Activated effector memory CD4-positive, alpha-beta T cell treated with anti-CD3 and anti-CD28 coated beads, Interleukin-2, amount 50 U/mL, for 16 hours (primary cell): ENCODE measurements at regions not wholly inside any gene's neighbourhood (a gene's known extent, or its start where the extent isn't known, plus 50 kb on each side); places are given as distances from the start of the nearest gene placed in this dataset.

Experiments used
- DNase-seq: peaks from one replicate; pipeline ENCODE4 v3.0.0-alpha.2; 2020

DNA sequence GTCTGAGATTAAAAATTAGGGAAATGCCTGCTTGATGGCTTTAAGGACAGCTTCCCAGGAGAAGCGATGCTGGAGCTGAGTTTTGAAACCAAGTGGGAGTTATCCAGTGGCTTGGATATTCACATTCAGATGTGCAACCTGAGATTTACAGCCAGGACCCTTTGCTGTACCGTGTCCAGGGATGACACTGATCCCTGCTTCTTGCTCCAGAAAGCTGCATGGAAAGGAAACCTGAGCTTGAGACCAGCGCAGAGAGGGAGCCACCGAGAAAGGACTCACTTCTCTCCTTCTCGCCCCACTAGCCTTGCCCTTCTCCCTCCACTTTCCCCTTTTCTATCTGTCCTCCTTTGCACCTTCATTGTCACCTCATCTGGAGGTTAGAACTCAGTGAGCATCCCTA is 254.5 kb upstream of the PPARGC1A start:
- DNase-seq = no peak

DNA sequence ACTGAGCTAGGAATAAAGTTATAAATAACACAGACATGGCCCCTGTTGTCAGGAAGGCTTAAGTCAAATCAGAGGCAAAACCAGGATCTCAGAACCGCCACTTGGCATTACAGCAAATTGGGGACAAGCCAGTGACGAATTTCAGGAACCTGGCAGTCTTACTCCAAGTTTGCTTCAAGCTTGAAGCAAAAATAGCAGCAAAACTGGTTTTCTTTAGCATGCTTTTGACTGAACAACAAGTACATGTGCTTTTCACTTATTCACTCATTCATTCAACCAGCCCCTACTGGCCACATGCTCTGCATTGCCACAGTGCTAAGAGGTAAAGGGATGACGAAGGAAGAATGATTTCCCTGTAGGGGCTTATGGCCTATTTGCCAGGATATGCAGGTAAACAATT is 253.9 kb upstream of the PPARGC1A start:
- DNase-seq = no peak

DNA sequence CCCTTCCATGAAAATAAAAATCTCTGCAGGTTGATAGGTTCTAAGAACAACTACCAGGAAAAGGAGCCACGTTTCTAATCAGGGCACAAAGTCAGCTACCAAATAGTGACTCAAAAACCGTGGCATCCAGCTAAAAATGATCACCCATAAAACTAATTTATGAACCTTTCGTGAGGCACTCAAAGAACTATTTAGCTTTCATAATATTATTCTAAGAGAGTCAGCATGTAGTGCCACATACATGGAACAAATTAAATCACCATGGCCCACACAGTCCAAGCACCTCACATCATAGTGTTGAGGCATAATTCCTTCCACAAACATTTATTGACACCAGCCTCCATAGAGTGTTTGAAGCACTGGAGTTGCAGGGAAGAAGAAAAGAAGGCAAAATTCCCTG is 252.0 kb upstream of the PPARGC1A start:
- DNase-seq = no peak

DNA sequence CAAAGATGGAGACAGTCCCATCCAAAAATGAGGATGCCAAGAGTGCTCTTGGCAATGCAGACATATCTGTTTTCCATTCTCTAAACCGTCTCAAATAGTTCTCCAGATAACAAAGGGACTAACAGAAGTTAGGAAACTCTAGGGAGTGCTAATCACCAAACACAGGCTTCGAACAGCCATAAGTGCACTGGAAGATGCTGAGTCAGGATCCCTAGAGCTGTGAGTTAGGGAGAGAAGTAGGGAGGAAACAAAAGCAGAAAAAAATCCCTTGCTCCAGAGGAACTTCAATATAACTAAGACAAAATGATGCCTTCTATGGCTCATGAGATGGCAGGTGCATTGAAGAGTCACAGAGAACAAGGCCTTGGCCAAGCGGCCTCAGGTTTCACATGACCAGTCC is 251.0 kb upstream of the PPARGC1A start:
- DNase-seq = no peak

DNA sequence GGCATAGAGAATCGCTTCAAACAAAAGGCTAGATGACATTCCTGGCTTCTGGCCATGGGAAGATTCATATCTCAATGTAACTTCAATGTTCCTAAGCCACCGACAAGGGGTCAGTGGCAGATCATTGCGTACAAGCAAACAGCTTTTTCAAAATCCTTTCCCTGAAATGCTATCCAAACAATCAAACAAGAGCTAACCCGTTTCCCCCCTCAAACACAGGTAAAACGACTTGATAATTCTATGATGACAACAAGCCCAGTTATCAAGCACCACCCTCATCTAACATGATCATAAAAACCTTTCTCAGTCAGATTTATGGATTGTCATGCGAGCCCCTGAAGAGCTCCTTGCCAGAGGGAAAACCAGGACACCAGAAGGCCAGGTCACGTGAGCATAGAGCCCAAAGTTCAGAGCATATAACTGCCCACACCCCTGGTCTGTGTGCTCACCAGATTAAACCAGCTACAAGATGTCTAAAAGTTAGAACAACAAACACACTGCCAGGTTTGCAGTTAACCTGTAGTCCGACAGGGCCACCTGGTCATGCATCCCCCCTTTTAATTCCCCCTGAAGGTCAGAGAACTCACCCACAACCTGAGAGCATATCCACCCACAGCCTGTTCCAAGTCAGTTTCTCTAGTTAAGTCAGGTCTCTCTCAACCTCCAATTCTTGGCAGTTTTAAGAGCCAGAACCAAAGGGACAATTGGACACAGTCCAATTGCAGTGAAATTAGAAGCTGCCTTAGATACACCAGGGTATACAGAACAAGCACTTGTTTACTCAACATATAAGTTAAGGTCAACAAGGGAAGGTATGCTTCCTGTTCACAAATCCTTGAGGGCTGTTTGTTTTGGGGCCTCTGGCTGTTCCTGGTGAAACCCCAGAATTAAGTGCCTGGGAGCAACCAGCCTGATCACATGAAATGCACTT is 248.1 kb upstream of the PPARGC1A start:
- DNase-seq = no peak

DNA sequence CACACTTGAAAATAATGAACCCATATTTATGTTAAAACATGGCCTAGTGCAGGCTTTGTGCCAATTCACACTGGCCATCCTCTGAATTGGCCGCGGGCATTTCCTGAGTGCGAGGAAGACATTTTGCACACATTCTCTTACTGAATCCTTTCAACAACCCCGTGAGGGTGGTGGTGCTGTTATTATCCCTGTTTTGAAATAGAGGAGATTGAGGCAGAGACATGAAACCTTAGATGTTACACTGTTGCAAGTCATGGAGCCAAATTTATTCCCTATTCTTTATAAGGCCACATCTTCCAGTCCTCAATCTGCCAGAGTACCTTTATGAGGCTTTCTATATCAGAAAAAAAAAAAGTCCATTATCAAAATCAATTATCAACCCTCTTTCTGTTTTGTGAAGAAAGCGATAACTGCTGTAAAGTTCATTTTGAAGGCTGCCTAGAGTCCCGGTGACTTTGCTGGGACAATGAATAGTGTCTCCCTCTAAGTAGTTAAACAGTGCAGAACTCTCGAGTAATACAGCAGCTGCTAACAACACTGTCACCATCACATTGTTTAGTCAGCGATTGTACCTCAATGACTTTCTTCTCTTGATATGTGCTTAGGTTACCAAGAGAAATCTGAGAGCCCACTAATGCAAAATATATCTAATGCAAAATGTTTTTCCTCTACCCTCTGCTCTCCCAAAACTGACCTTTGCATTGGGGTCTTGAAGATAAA is 242.3 kb upstream of the PPARGC1A start:
- DNase-seq = no peak

DNA sequence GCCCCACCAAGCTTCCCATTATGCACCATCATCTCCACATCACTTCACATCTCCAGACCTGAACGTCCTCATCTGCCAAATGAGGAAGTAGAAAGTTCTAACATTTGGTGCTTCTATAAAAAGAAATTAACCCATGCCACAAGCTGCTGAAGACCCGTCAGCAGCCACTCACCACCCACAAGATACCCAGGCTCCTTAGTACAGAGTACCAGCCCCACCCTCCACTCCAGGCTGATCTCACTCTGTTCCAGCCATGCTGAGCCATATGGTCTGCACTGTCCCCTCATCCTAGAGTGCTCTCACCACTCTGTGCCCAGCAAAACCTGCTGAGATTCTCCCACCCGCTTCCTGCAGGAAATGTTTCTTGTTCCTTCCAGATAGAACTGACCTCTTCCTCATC is 240.8 kb upstream of the PPARGC1A start:
- DNase-seq = no peak

DNA sequence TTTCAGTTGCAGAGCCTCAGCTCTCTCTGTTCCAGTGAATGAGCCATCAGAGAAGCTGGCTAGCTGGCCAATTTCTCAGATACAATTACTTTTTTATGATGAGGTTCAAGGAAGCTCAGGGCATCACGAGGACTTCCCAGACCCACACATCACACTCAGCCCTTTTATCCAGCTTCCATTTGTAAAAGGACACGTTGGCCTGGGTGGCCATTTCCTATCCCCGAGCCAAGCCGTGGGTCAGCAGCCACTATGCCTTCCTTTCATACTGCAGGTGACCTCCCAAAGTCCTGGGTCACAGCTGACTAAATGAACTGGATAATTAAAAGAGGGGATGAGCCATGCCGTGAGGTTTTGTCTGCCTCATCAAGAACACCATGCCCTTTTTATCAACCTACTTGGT is 236.9 kb upstream of the PPARGC1A start:
- DNase-seq = no peak

DNA sequence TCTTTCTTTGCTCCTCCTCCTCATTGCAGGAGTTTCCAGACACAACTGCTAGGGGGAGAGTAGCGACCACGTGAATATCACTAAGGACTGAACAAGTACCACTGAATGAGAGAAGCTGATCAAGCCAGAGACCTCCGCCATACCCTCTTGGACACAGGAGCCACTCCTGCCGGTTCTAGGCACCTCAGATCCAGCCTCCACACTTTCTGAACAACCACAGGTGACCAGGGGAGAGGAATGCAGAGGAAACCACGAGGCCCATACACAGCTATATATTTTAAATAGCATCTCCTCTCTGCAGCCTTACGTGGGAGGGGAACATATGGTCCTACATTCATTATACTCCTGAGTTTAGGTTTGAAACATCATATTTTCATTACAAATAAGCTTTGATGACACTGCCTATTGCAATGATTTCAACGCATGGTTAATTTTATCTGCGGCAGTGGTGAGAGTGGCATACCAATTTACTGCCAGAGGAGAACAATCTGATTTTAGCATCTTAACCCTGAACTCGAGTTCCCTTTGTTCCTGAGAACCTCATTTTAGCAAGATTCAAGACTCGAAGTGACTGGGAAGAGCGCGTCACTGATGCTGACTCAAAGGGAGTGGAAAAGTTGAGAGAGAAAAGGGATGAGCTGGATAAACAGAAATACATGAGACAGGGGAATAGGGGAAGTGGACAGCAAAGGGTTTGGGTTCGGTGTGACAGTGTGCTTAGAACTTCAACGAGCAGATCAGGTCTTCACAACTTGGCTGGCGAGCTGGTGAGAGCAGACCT is 231.7 kb upstream of the PPARGC1A start:
- no peak for DNase-seq

DNA sequence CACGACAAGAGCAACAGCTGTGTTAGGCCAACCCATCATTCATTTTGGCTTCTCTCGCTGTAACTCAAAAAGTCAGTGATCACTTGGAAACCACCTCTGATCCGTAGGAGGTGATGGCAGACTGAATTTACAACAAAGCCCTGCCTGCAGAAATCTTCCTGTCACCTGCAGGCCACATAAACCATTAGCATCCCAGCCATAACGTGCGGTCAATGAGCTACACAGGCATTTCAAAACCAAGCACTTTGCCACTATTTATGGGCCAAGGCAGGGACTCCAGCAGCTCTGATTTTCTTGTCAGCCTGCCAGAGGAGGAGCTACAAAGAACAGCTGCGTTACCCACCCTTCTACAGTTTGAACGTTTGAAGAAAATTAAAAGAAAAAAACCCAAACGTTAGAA is 228.1 kb upstream of the PPARGC1A start:
- no peak for DNase-seq

DNA sequence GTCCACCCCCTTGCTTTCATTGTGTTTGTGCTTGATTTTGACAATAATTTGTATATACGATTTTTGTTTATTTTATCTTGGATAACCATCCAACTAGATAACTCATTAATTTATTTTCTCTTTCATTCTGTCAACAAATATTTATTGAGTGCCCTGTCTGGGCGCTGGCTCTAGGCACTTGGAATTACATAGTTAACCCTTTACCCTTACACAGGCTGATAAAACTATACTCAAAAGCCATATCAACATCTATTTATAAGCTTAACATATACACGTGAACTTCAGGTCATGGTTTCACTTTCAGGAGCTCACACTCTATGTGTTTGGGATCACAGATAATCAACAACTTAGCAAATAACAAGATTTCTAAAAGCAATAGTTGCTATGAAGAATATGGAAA is 226.3 kb upstream of the PPARGC1A start:
- DNase-seq = no peak

DNA sequence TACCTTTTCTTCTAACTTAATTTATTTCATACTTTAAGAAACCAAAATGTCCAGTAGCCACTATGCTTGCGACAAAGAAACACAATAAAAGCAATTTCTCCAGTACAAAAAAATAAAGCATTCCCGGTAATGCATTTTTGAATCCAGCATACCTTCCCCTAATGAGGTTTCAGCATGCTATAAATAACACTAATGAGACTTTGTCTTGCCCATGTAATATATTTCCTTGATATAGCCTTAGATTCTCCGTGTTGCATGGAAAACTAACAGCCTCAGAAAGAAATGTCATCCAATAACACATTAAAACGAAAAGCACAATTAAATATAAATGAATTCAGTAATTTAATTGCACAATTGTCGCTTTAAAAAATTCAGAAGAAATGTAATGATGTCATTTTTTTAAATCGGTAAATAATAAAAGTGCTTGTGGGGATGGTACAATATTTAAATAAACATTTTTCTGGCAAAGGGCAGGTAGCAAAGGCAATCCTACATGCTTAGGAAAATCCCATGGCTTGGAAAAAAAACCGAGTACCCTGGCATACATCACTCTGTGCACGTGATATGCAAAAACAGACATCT is 225.2 kb upstream of the PPARGC1A start:
- no peak for DNase-seq

DNA sequence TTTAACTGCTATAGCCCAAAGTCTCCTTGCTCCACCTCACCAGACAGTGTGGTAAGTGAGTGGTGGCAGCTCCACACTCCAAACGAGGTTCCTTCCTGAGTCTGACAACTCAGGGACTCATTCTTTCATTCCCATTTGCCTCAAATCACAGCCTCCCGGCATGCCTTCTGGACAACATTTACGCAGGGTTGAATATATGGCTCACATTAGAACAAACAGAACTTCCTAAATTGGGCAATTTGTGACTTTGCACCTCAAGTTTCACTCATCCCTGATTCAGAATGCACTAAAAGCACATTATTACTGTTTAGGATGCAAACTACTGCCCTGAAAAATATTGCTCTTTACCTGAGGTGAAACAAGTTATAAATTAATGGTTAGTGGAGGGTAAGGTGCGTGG is 224.6 kb upstream of the PPARGC1A start:
- no peak for DNase-seq

DNA sequence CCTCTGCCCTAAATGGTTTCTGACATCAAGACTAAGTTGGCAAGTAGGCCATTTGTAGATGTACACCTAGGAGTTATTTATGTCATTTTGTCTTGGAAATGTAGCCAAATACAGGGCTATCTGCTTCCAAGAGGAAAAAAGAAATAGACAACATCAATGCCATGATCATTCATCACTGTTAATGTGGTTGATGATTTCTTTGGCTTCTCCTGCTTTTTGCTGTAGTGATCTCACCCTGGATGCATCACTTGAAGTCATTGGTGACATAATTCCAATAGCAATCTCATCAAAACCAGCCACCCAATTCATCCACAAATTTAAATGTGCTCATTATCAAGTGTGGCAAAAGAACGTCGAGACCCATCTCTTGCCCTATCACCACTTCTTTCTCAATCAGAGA is 222.6 kb upstream of the PPARGC1A start:
- no peak for DNase-seq

DNA sequence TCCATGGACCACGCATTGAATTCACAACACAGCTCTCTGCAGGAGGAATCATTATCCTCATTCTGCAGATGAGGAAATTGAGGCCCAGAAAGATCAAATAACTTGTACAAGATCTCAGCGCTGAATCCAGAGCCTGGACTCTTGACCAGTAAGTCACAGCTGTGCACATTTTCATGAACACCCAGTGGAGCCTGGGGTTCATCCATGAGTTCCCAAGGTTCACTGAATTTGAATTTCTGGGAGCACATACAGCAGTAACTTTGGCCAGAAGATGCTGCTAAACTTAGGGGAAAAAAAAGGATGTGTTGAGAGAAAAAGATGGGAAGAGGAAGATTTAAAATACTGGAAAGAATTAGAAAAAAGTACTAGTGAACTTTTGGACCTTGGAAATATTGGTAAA is 218.7 kb upstream of the PPARGC1A start:
- DNase-seq = no peak

DNA sequence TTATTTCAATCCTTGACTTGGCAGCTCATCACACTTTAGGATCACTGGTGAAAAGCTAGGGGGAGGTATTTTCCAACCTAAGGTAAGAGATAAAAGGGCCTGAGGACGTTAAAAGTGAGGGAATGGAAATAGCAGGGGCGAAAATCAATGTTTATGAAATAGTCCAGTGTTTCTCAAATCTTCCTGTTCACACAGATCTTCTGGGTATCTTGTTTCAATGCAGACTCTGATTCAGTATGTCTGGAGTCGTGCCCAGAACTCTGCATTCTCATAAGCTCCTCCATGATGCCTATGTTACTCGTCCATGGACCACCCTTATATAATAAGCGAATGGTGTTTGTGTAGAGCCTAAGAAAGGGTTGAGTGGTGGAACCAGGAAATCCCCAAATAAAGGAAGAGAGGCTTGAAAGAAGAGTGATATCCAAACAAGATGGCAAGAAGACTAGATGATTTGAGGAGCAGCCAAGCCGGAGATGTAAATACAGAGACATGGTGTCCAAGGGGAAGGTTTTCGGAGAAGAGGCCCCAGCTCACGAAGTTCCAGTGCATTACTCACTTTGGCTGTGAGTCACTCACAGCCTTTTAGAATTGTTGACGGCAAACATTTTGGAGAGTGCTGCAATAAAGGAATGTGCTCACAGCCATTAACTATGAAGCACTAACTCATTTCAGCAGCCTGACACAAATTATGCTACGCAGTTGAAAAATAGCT is 215.6 kb upstream of the PPARGC1A start:
- DNase-seq = no peak

DNA sequence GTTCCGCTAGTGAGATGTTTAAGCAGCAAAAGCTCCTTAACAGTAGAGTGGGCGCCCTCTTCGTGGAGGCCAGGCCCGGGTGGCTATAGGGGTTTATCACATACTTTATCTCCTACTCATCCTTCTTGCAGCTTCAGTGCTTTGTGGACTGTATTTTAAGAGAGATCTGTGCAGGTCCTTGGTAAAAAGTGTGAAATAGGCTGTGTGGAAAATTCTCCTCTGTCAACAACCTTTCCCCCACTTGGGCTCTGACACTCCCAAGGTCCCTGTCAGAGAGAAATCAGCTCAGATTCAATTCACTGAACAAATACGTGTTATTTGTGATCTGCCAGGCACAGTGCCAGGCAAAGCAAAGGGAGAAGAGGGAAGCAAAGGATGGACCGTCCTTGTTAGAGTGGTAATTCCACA is 214.3 kb upstream of the PPARGC1A start:
- DNase-seq = no peak

DNA sequence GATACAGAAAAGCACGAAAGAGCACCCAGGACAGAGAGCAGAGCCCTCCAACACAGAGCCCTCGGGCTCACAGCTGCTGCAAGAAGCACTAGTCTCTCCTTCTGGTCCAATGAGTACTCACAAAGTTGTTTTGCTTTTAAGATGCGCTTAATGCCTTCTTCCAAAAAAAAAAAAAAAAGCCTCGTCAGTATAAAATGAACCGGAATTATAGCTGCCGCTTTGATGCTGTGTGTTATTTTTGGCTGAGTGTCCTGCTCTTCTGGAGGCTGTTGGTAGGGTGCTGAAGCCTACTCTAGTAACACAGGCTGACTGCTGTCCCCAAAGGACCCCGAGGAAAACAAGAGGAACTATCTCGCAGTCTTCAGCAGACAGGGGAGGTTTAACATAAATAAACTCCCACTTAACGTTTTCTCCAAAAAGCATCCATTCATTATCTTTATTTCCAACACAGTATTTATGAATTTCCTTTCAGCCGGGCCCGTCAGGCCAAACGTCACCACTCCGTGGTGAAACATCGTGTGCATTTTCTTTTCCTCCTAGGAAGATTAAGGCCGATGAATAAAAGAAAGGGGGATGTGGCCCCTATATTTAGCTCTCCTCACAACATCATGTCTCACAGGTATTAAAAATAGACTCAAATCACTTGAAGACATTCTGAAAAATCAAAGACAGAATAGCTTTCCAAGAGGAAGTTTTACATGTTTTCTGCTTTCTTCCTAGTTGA is 213.7 kb upstream of the PPARGC1A start:
- no peak for DNase-seq

DNA sequence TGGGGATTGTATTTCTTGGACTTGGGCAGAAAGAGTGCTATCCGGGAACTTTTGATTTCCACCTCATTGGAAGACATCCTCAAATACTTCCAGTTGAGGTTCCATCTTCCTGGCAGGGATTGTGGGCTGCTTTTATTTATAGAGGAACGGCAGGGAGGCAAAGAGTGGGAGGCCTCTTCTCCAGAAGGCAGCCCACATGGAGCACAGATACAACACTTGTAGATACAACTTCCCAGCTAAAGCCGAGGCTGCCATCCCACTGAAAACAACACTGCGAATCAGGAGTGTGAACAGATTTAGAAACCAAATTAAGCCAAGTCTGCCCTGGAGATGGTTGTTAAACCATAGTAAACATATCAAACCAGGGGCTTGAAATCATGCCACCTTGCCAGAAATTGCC is 212.8 kb upstream of the PPARGC1A start:
- no peak for DNase-seq

DNA sequence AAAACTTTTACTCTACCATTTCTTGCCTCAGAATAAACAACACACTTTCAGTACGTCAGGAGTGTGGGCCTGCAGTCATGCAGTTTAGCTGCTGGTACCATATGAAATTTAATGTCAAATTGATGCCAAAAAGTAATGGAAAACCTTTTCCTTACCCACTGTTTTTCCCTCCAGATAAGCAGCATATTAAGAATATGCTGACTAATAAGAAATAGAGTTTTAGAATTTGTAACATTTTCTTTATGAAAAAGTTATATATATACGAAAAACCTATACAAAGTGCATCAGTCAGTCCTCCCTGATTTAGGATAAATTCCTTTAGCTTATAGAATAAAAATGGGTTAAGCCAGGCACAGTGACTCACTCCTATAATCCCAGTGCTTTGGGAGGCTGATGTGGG is 206.8 kb upstream of the PPARGC1A start:
- no peak for DNase-seq

DNA sequence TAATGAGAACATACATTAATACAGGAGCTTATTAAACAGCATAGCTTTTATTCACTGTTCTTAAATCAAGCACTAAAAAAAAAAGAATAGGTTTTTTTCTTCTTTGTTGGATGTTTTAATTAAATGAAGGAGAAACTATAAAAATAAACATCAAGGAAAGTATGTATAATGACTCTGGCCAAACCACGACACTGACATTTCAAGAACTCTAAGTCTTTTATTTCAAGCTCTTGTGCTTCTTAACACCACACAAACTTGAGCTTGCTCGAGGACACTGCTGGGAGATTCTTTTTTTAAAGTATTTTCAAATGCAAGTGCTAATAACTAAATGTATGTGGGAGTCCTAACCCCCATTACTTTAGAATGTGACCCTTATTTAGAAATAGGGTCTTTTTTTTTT is 204.9 kb upstream of the PPARGC1A start:
- no peak for DNase-seq

DNA sequence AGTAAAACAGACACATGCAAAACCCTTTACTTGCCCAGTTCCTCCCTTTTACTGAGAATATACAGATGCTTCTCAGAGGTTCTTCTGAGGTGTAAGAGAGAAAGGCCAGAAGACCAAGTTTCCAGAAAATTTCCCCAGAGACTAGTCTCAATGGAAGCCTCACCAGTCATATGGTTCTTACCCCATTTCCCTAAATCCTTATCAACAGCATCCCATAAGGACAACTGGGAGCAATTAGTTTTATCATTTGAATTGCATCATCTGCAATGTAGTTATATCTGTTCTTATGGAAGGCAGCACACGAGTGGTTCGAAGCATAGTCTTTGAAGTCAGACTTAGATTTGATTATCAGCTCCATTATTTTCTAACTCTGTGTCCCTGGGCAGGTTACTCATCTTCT is 203.6 kb upstream of the PPARGC1A start:
- no peak for DNase-seq
